Activated CD4-positive, alpha-beta T cell treated with anti-CD3 and anti-CD28 coated beads, Interleukin-2, Interleukin-4, amounts not matched to agents 100 ng/mL and 50 ng/mL, durations not matched to agents 16 hours and 8 hours (primary cell): ENCODE measurements at regions not wholly inside any gene's neighbourhood (a gene's known extent, or its start where the extent isn't known, plus 50 kb on each side); places are given as distances from the start of the nearest gene placed in this dataset.
"Not testable (repeated sequence)": the region's sequence is repeated elsewhere in the genome, so short reads cannot be mapped to it uniquely, and the experiment has no call there.

Experiments used
- DNase-seq: peaks from one replicate; pipeline ENCODE4 v3.0.0-alpha.2; 2020; ENCODE audit warnings: low spot score

GRCh38 chr6:82511546-82511945 is 147.9 kb downstream of the TPBG start:
- DNase-seq, result no peak

- DNase-seq, result not testable (repeated sequence)
Measured at GRCh38 chr6:82517896-82518295, 154.3 kb downstream of the TPBG start.

GRCh38 chr6:82521369-82521768 is 157.8 kb downstream of the TPBG start:
- no peak for DNase-seq

GRCh38 chr6:82521861-82522260 is 158.2 kb downstream of the TPBG start:
- no peak for DNase-seq

GRCh38 chr6:82524031-82524430 is 160.4 kb downstream of the TPBG start:
- DNase-seq, result no peak

- DNase-seq, result no peak
Measured at GRCh38 chr6:82525775-82526495, 162.3 kb downstream of the TPBG start.

GRCh38 chr6:82529960-82530460 is 166.4 kb downstream of the TPBG start:
- not testable (repeated sequence) for DNase-seq

- no peak for DNase-seq
Measured at GRCh38 chr6:82534876-82535275, 171.3 kb downstream of the TPBG start.

- DNase-seq, result not testable (repeated sequence)
Measured at GRCh38 chr6:82549480-82549879, 185.9 kb downstream of the TPBG start.

GRCh38 chr6:82551311-82551710 is 187.7 kb downstream of the TPBG start:
- DNase-seq, result not testable (repeated sequence)

GRCh38 chr6:82551831-82552230 is 188.2 kb downstream of the TPBG start:
- DNase-seq, result no peak

GRCh38 chr6:82553863-82554531 is 190.4 kb downstream of the TPBG start:
- no peak for DNase-seq

- DNase-seq, result no peak
Measured at GRCh38 chr6:82554666-82555065, 191.0 kb downstream of the TPBG start.

- no peak for DNase-seq
Measured at GRCh38 chr6:82555801-82556200, 192.2 kb downstream of the TPBG start.

- DNase-seq, result not testable (repeated sequence)
Measured at GRCh38 chr6:82558531-82558930, 194.9 kb downstream of the TPBG start.

GRCh38 chr6:82567621-82568020 is 204.0 kb downstream of the TPBG start:
- DNase-seq, result no peak

- DNase-seq, result no peak
Measured at GRCh38 chr6:82568290-82568993, 204.8 kb downstream of the TPBG start.

- DNase-seq, result no peak
Measured at GRCh38 chr6:82569022-82569421, 205.4 kb downstream of the TPBG start.

GRCh38 chr6:82570083-82570482 is 206.5 kb downstream of the TPBG start:
- DNase-seq, result no peak

- no peak for DNase-seq
Measured at GRCh38 chr6:82571455-82571854, 207.8 kb downstream of the TPBG start.

GRCh38 chr6:82573254-82573972 is 209.8 kb downstream of the TPBG start:
- no peak for DNase-seq

GRCh38 chr6:82576284-82576683 is 212.7 kb downstream of the TPBG start:
- DNase-seq, result no peak
